SK-N-SH treated with all-trans-retinoic acid at 6 μM for 48 hours (cell line): ENCODE measurements at regions not wholly inside any gene's neighbourhood (a gene's known extent, or its start where the extent isn't known, plus 50 kb on each side); places are given as distances from the start of the nearest gene placed in this dataset.

Experiments
- BACH2 ChIP-seq: fragments of 250-450 bp; sonication (Bioruptor Pico); IDR thresholded peaks from 2 replicates; pipeline ENCODE4 v1.9.0; 2021; ENCODE audit warnings: mild to moderate bottlenecking, borderline replicate concordance
- CSDC2 ChIP-seq: fragments of 250-450 bp; sonication (Bioruptor Pico); IDR thresholded peaks from 2 replicates; pipeline ENCODE4 v1.5.0; 2020; ENCODE audit warnings: mild to moderate bottlenecking, moderate library complexity
- ISL1 ChIP-seq: fragments of 250-450 bp; sonication (Bioruptor Pico); IDR thresholded peaks from 2 replicates; pipeline ENCODE4 v2.1.2; 2022; ENCODE audit warnings: mild to moderate bottlenecking, moderate library complexity
- OSR1 ChIP-seq: fragments of 250-450 bp; sonication (Bioruptor Pico); IDR thresholded peaks from 2 replicates; pipeline ENCODE4 v1.8.0; 2022; ENCODE audit warnings: moderate library complexity, mild to moderate bottlenecking, inconsistent platforms
- SNAI2 ChIP-seq: fragments of 250-450 bp; sonication (Bioruptor Pico); IDR thresholded peaks from 2 replicates; pipeline ENCODE4 v1.5.0; 2020; ENCODE audit warnings: mild to moderate bottlenecking, moderate library complexity
- ZFP3 ChIP-seq: fragments of 250-450 bp; sonication (Bioruptor Pico); IDR thresholded peaks from 2 replicates; pipeline ENCODE4 v1.5.0; 2020; ENCODE audit warnings: mild to moderate bottlenecking, moderate library complexity
- ZFP30 ChIP-seq: fragments of 450-650 bp; formaldehyde crosslinking; IDR thresholded peaks from 2 replicates; pipeline ENCODE4 v1.5.0; 2022; ENCODE audit warnings: mild to moderate bottlenecking, moderate library complexity
- ZNF8 ChIP-seq: fragments of 450-650 bp; formaldehyde crosslinking; IDR thresholded peaks from 2 replicates; pipeline ENCODE4 v1.5.0; 2020; ENCODE audit warnings: mild to moderate bottlenecking, moderate library complexity
- TF ChIP-seq, protein P1 (sequence below): fragments of 250-450 bp; sonication (Bioruptor Pico); IDR thresholded peaks from 2 replicates; pipeline ENCODE4 v1.5.1; 2020; ENCODE audit warnings: low read depth, mild to moderate bottlenecking, moderate library complexity
- TF ChIP-seq, protein P2 (sequence below): fragments of 250-450 bp; sonication (Bioruptor Pico); IDR thresholded peaks from 2 replicates; pipeline ENCODE4 v1.5.0; 2020; ENCODE audit warnings: mild to moderate bottlenecking, moderate library complexity
- TF ChIP-seq, protein P3 (sequence below): fragments of 250-450 bp; sonication (Bioruptor Pico); IDR thresholded peaks from 2 replicates; pipeline ENCODE4 v1.8.0; 2020; ENCODE audit warnings: mild to moderate bottlenecking, moderate library complexity, borderline replicate concordance

DNA sequence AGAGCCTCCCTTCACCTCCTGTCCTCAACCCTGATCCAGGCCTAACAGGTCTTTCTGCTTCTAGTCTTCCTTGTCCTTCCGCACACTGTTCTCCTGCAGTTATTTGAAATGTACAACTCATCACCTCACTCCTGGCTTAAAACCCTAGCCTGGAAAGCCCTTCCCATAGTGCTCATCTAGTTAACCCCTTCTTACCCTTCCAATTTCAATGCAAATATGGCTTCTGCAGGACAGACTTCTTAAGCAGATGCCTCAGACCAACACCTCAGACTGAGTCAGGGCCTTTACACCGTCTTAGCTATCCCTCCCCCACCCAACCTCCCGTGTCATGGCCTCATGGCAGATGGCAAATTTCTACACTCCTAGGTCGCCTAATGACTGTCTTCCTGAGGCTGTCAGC lies 130.4 kb downstream of the BCOR start:
- no peak for TF ChIP-seq ZNF8
- no peak for TF ChIP-seq CSDC2 (CRISPR knock-in tag)
- TF ChIP-seq ZFP3 = no peak
- TF ChIP-seq, protein P1, sequence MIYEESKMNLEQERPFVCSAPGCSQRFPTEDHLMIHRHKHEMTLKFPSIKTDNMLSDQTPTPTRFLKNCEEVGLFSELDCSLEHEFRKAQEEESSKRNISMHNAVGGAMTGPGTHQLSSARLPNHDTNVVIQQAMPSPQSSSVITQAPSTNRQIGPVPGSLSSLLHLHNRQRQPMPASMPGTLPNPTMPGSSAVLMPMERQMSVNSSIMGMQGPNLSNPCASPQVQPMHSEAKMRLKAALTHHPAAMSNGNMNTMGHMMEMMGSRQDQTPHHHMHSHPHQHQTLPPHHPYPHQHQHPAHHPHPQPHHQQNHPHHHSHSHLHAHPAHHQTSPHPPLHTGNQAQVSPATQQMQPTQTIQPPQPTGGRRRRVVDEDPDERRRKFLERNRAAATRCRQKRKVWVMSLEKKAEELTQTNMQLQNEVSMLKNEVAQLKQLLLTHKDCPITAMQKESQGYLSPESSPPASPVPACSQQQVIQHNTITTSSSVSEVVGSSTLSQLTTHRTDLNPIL (CRISPR knock-in tag) = no peak
- no peak for TF ChIP-seq SNAI2 (CRISPR knock-in tag)
- no peak for TF ChIP-seq OSR1 (CRISPR knock-in tag)
- TF ChIP-seq, protein P2, sequence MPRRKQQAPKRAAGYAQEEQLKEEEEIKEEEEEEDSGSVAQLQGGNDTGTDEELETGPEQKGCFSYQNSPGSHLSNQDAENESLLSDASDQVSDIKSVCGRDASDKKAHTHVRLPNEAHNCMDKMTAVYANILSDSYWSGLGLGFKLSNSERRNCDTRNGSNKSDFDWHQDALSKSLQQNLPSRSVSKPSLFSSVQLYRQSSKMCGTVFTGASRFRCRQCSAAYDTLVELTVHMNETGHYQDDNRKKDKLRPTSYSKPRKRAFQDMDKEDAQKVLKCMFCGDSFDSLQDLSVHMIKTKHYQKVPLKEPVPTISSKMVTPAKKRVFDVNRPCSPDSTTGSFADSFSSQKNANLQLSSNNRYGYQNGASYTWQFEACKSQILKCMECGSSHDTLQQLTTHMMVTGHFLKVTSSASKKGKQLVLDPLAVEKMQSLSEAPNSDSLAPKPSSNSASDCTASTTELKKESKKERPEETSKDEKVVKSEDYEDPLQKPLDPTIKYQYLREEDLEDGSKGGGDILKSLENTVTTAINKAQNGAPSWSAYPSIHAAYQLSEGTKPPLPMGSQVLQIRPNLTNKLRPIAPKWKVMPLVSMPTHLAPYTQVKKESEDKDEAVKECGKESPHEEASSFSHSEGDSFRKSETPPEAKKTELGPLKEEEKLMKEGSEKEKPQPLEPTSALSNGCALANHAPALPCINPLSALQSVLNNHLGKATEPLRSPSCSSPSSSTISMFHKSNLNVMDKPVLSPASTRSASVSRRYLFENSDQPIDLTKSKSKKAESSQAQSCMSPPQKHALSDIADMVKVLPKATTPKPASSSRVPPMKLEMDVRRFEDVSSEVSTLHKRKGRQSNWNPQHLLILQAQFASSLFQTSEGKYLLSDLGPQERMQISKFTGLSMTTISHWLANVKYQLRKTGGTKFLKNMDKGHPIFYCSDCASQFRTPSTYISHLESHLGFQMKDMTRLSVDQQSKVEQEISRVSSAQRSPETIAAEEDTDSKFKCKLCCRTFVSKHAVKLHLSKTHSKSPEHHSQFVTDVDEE (CRISPR knock-in tag) = no peak
- TF ChIP-seq, protein P3, sequence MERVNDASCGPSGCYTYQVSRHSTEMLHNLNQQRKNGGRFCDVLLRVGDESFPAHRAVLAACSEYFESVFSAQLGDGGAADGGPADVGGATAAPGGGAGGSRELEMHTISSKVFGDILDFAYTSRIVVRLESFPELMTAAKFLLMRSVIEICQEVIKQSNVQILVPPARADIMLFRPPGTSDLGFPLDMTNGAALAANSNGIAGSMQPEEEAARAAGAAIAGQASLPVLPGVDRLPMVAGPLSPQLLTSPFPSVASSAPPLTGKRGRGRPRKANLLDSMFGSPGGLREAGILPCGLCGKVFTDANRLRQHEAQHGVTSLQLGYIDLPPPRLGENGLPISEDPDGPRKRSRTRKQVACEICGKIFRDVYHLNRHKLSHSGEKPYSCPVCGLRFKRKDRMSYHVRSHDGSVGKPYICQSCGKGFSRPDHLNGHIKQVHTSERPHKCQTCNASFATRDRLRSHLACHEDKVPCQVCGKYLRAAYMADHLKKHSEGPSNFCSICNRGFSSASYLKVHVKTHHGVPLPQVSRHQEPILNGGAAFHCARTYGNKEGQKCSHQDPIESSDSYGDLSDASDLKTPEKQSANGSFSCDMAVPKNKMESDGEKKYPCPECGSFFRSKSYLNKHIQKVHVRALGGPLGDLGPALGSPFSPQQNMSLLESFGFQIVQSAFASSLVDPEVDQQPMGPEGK (CRISPR knock-in tag) = no peak
- TF ChIP-seq ISL1 (CRISPR knock-in tag) = no peak
- no peak for TF ChIP-seq BACH2 (CRISPR knock-in tag)
- TF ChIP-seq ZFP30 (CRISPR knock-in tag) = no peak
